Hepatocyte (in vitro differentiated cells): ENCODE measurements at regions not wholly inside any gene's neighbourhood (a gene's known extent, or its start where the extent isn't known, plus 50 kb on each side); places are given as distances from the start of the nearest gene placed in this dataset.

Experiments
- DNase-seq: peaks from one replicate; pipeline ENCODE4 v3.0.0-alpha.2; 2016; ENCODE audit warnings: low spot score
- H2AFZ ChIP-seq: fragments of 200-600 bp; sonication (generic); 2 replicates; pipeline ENCODE4 v1.6.0; 2016; ENCODE audit warnings: antibody characterized with exemption, mild to moderate bottlenecking
- H3K27ac ChIP-seq: fragments of 200-600 bp; sonication (generic); 2 replicates; pipeline ENCODE4 v1.5.1; 2016; ENCODE audit warnings: mild to moderate bottlenecking
- H3K27me3 ChIP-seq: fragments of 200-600 bp; sonication (generic); 2 replicates; pipeline ENCODE4 v1.6.1; 2016
- H3K36me3 ChIP-seq: fragments of 200-600 bp; sonication (generic); replicated peaks from 2 replicates; pipeline ENCODE4 v1.5.1; 2016; ENCODE audit warnings: low read depth; ENCODE audit not compliant: insufficient read depth
- H3K4me1 ChIP-seq: fragments of 200-600 bp; sonication (generic); 2 replicates; pipeline ENCODE4 v1.5.1; 2016; ENCODE audit warnings: mild to moderate bottlenecking, moderate library complexity; ENCODE audit not compliant: insufficient read depth
- H3K4me2 ChIP-seq: fragments of 200-600 bp; sonication (generic); 2 replicates; pipeline ENCODE4 v1.6.0; 2016
- H3K4me3 ChIP-seq: fragments of 200-600 bp; sonication (generic); 2 replicates; pipeline ENCODE4 v1.5.1; 2016; ENCODE audit warnings: mild to moderate bottlenecking
- H3K79me2 ChIP-seq: fragments of 200-600 bp; sonication (generic); 2 replicates; pipeline ENCODE4 v1.6.0; 2017; ENCODE audit warnings: mild to moderate bottlenecking
- H3K9me2 ChIP-seq: fragments of 200-600 bp; sonication (generic); replicated peaks from 2 replicates; pipeline ENCODE4 v1.6.0; 2017; ENCODE audit warnings: mild to moderate bottlenecking; ENCODE audit not compliant: insufficient read depth
- H3K9me3 ChIP-seq: fragments of 200-600 bp; sonication (generic); 2 replicates; pipeline ENCODE4 v1.5.1; 2016; ENCODE audit warnings: low read depth, mild to moderate bottlenecking
- H4K20me1 ChIP-seq: fragments of 200-600 bp; sonication (generic); 2 replicates; pipeline ENCODE4 v1.6.0; 2016; ENCODE audit warnings: mild to moderate bottlenecking; ENCODE audit not compliant: insufficient read depth, poor library complexity, severe bottlenecking
- CTCF ChIP-seq: fragments of 200-600 bp; sonication (generic); IDR thresholded peaks from 2 replicates; pipeline ENCODE4 v1.5.1; 2016; ENCODE audit warnings: antibody characterized with exemption, mild to moderate bottlenecking; ENCODE audit not compliant: poor library complexity
- EZH2 ChIP-seq: fragments of 200-600 bp; sonication (generic); IDR thresholded peaks from 2 replicates; pipeline ENCODE4 v1.6.1; 2016; ENCODE audit warnings: antibody characterized with exemption, mild to moderate bottlenecking, borderline replicate concordance
- EZH2phosphoT487 ChIP-seq: fragments of 200-600 bp; sonication (generic); IDR thresholded peaks from one replicate; pipeline ENCODE4 v1.6.1; 2018; ENCODE audit warnings: antibody characterized with exemption, mild to moderate bottlenecking, low read depth, moderate library complexity; ENCODE audit not compliant: unreplicated experiment, severe bottlenecking
- WGBS: methylation state at CpG from one replicate; pipeline ENCODE4 v1.1.6; 2016; ENCODE audit warnings: low lambda C conversion rate; ENCODE audit errors: missing lambda C conversion rate; 5-methylcytosine and 5-hydroxymethylcytosine counted together

- Histone ChIP-seq H3K9me3 (no peaks in the 10 kb centered on the region), H4K20me1 (no peaks in the 10 kb centered on the region), H3K36me3 (no peaks in the 10 kb centered on the region), H2AFZ (no peak overlapping the region), H3K9me2 (no peaks in the 10 kb centered on the region), H3K27me3 (no peaks in the 10 kb centered on the region), H3K4me2 (peak overlapping the region; percentile 36), H3K27ac (no peak overlapping the region), H3K79me2 (no peaks in the 10 kb centered on the region), H3K4me3 (no peak overlapping the region), H3K4me1 (peaks cover 24% of the 10 kb centered on the region)
- WGBS, result 72% methylated on average over 2 of the region's 2 CpGs
- TF ChIP-seq EZH2phosphoT487 (no peak), EZH2 (no peak), CTCF (no peak)
- no peak for DNase-seq
Observed at GRCh38 chr1:88540255-88540654, 143.8 kb upstream of the PKN2 start.

GRCh38 chr1:88541596-88541995, 142.5 kb upstream of the PKN2 start:
- H3K9me3 ChIP-seq, result no peaks in the 10 kb centered on the region
- TF ChIP-seq EZH2 (no peak), EZH2phosphoT487 (no peak), CTCF (no peak)
- H3K36me3 ChIP-seq, result no peaks in the 10 kb centered on the region
- no peak for DNase-seq
- H3K79me2 ChIP-seq, result no peaks in the 10 kb centered on the region
- no peaks in the 10 kb centered on the region for H3K9me2 ChIP-seq
- 100% methylated on average over 1 of the region's 1 CpG for WGBS
- no peaks in the 10 kb centered on the region for H3K27me3 ChIP-seq
- no peak overlapping the region for H2AFZ ChIP-seq
- no peaks in the 10 kb centered on the region for H4K20me1 ChIP-seq
- H3K4me1 ChIP-seq, result peaks cover 21% of the 10 kb centered on the region
- H3K27ac ChIP-seq, result no peak overlapping the region
- H3K4me3 ChIP-seq, result no peak overlapping the region
- H3K4me2 ChIP-seq, result no peak overlapping the region

GRCh38 chr1:88544195-88544594, 139.9 kb upstream of the PKN2 start:
- H3K36me3 ChIP-seq, result no peaks in the 10 kb centered on the region
- no peaks in the 10 kb centered on the region for H4K20me1 ChIP-seq
- DNase-seq, result no peak
- no peaks in the 10 kb centered on the region for H3K79me2 ChIP-seq
- H3K4me2 ChIP-seq, result no peak overlapping the region
- no peaks in the 10 kb centered on the region for H3K9me3 ChIP-seq
- peaks cover 9% of the 10 kb centered on the region for H3K4me1 ChIP-seq
- no peak overlapping the region for H3K4me3 ChIP-seq
- H3K9me2 ChIP-seq, result no peaks in the 10 kb centered on the region
- TF ChIP-seq CTCF (no peak), EZH2phosphoT487 (no peak), EZH2 (no peak)
- no peak overlapping the region for H2AFZ ChIP-seq
- H3K27ac ChIP-seq, result no peak overlapping the region
- no peaks in the 10 kb centered on the region for H3K27me3 ChIP-seq

GRCh38 chr1:88549536-88549935, 134.5 kb upstream of the PKN2 start:
- Histone ChIP-seq H3K4me3 (no peak overlapping the region), H3K79me2 (no peaks in the 10 kb centered on the region), H4K20me1 (no peaks in the 10 kb centered on the region), H3K36me3 (no peaks in the 10 kb centered on the region), H2AFZ (no peak overlapping the region), H3K27me3 (no peaks in the 10 kb centered on the region), H3K9me2 (no peaks in the 10 kb centered on the region), H3K4me1 (no peaks in the 10 kb centered on the region), H3K9me3 (no peaks in the 10 kb centered on the region), H3K27ac (no peak overlapping the region), H3K4me2 (no peak overlapping the region)
- WGBS, result 23% methylated on average over 1 of the region's 1 CpG
- TF ChIP-seq EZH2, result no peak
- no peak for TF ChIP-seq EZH2phosphoT487
- peak; percentile 55 for TF ChIP-seq CTCF
- DNase-seq, result peak; percentile 7
